NCI-H524 treated with DMSO at 0.1 percent for 48 hours (cell line): ENCODE measurements at regions not wholly inside any gene's neighbourhood (a gene's known extent, or its start where the extent isn't known, plus 50 kb on each side); places are given as distances from the start of the nearest gene placed in this dataset.

Experiments
- DNase-seq: peaks from one replicate; lab custom pipeline; 2025; lab: John Stamatoyannopoulos, UW

GRCh38 chr4:32572366-32572765 is 1852.2 kb downstream of the PCDH7 start:
- no peak for DNase-seq

- no peak for DNase-seq
These were observed 1854.6 kb downstream of the PCDH7 start for GRCh38 chr4:32574803-32575202.

GRCh38 chr4:32589097-32589496 is 1868.9 kb downstream of the PCDH7 start:
- DNase-seq: no peak

- no peak for DNase-seq
These were observed 1869.7 kb downstream of the PCDH7 start for GRCh38 chr4:32589853-32590252.

GRCh38 chr4:32597354-32597753 is 1877.2 kb downstream of the PCDH7 start:
- DNase-seq: no peak

GRCh38 chr4:32601848-32602247 is 1881.7 kb downstream of the PCDH7 start:
- no peak for DNase-seq

GRCh38 chr4:32607978-32608377 is 1887.8 kb downstream of the PCDH7 start:
- no peak for DNase-seq

GRCh38 chr4:32624943-32625603 is 1904.9 kb downstream of the PCDH7 start:
- no peak for DNase-seq

GRCh38 chr4:32625687-32626337 is 1905.6 kb downstream of the PCDH7 start:
- DNase-seq: no peak

- no peak for DNase-seq
These were observed 1911.7 kb downstream of the PCDH7 start for GRCh38 chr4:32631831-32632230.

GRCh38 chr4:32633421-32633820 is 1913.3 kb downstream of the PCDH7 start:
- no peak for DNase-seq

GRCh38 chr4:32645653-32646052 is 1925.5 kb downstream of the PCDH7 start:
- DNase-seq: no peak

- DNase-seq: no peak
These were observed 1937.8 kb downstream of the PCDH7 start for GRCh38 chr4:32658019-32658418.

- no peak for DNase-seq
These were observed 1941.1 kb downstream of the PCDH7 start for GRCh38 chr4:32661229-32661628.

- no peak for DNase-seq
These were observed 1942.6 kb downstream of the PCDH7 start for GRCh38 chr4:32662803-32663202.

GRCh38 chr4:32672359-32672758 is 1952.2 kb downstream of the PCDH7 start:
- DNase-seq: no peak

- DNase-seq: no peak
These were observed 1960.8 kb downstream of the PCDH7 start for GRCh38 chr4:32680946-32681345.

GRCh38 chr4:32684160-32684559 is 1964.0 kb downstream of the PCDH7 start:
- no peak for DNase-seq

GRCh38 chr4:32686123-32686522 is 1966.0 kb downstream of the PCDH7 start:
- no peak for DNase-seq

- no peak for DNase-seq
These were observed 1969.3 kb downstream of the PCDH7 start for GRCh38 chr4:32689518-32689917.

- no peak for DNase-seq
These were observed 1977.2 kb downstream of the PCDH7 start for GRCh38 chr4:32697281-32697814.

- no peak for DNase-seq
These were observed 1980.7 kb downstream of the PCDH7 start for GRCh38 chr4:32700838-32701237.

- no peak for DNase-seq
These were observed 1986.7 kb downstream of the PCDH7 start for GRCh38 chr4:32706893-32707292.
